ENCODE measurements at regions not wholly inside any gene's neighbourhood (a gene's known extent, or its start where the extent isn't known, plus 50 kb on each side); places are given as distances from the start of the nearest gene placed in this dataset.

DNA sequence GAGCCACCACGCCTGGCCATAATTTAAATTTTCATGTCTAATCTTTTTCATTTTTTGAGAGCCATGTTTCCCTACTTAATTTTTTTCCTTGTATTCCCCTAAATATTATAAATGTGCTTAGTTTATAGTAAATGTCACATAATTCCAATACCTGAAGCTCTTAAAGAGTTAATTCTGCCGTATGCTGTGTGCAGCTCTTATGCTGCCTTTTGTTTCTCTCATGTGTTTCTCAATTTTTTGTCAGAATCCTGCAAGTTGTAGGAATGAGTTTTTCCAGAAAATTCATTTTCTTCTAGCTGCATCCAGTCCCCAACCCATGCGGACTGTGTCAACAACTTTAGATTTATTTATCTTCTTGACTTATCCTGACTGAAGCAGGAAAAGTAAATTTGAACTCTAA, 90.9 kb upstream of the ROBO2 start:
- no peak for DNase-seq
- no peaks in the 10 kb centered on the region for H3K4me1 ChIP-seq (ENCODE audit: control insufficient read depth, insufficient read depth, low read length)
- intact Hi-C loops (cut with DNase I): no loop called here
- H3K9me3 ChIP-seq (ENCODE audit: control insufficient read depth, low read length): no peaks in the 10 kb centered on the region
- no peak overlapping the region for H3K27ac ChIP-seq (ENCODE audit: low read length)
- no peaks in the 10 kb centered on the region for H3K27me3 ChIP-seq (ENCODE audit: control insufficient read depth, insufficient read depth)
- 79% methylated on average over 3 of the region's 3 CpGs for WGBS
- H3K4me3 ChIP-seq (ENCODE audit: low read length): no peak overlapping the region
- ATAC-seq: no peak

DNA sequence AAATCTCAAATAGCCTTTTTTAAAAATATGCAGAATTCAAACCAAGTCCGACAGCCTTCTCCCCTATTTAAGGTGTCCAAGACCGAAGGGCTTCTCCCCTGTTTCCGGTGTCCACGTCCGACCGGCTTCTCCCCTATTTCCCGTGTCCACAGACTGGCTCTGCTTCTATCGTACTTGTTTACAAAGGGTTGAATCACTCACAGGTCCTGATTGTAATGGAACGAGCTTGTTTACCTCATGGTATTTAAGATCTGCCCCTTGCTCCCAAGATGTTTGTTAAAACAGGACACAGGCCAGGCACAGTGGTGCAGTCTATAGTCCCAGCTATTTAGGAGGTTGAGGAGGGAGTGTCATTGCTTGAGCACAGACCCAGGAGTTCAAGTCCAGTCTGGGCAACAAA, 90.4 kb upstream of the ROBO2 start:
- Histone ChIP-seq H3K4me1 (ENCODE audit: control insufficient read depth, insufficient read depth, low read length) (no peaks in the 10 kb centered on the region), H3K4me3 (ENCODE audit: low read length) (no peak overlapping the region), H3K27ac (ENCODE audit: low read length) (no peak overlapping the region), H3K9me3 (ENCODE audit: control insufficient read depth, low read length) (no peaks in the 10 kb centered on the region), H3K27me3 (ENCODE audit: control insufficient read depth, insufficient read depth) (no peaks in the 10 kb centered on the region)
- WGBS: 81% methylated on average over 9 of the region's 9 CpGs
- DNase-seq: no peak
- ATAC-seq: no peak
- intact Hi-C loops (cut with DNase I): no loop called here

DNA sequence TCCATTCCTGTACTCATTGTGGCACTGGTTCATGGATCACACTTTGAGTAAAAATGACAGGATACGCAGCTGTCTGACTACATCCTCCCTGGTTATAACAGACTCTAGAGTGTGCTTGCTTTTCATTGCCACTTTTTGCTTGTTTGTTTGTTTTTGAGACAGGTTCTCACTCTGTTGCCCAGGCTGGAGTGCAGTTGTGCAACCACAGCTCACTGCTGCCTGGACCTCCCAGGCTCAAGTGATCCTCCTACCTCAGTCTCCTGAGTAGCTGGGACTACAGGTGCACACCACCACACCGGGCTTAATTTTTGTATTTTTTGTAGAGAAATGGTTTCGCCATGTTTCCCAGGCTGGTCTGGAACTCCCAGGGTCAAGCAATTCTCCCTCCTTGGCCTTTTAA, 89.3 kb upstream of the ROBO2 start:
- Histone ChIP-seq H3K27ac (ENCODE audit: low read length) (no peak overlapping the region), H3K27me3 (ENCODE audit: control insufficient read depth, insufficient read depth) (no peaks in the 10 kb centered on the region), H3K9me3 (ENCODE audit: control insufficient read depth, low read length) (no peaks in the 10 kb centered on the region), H3K4me3 (ENCODE audit: low read length) (no peak overlapping the region), H3K4me1 (ENCODE audit: control insufficient read depth, insufficient read depth, low read length) (no peaks in the 10 kb centered on the region)
- intact Hi-C loops (cut with DNase I): no loop called here
- no peak for DNase-seq
- WGBS: 83% methylated on average over 3 of the region's 3 CpGs
- no peak for ATAC-seq

DNA sequence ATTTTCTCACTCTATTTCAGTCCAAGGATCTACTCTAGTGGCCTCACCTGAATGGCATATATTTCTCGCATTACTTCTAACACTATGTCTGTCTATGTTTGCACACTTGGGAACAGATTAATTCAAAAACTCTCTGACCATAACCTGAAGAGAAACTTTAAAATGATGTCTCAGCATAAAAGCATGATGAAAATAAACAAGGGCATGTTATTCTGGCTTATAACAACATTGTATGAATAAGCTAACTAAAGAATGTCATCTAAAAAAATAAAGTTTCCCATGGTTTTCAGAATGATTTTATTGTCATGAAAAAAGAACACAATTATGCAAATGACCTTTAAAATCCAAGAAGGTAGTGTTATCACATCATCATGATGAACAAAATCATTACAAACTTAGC, 85.5 kb upstream of the ROBO2 start:
- DNase-seq: no peak
- H3K4me1 ChIP-seq (ENCODE audit: control insufficient read depth, insufficient read depth, low read length): no peaks in the 10 kb centered on the region
- intact Hi-C loops (cut with DNase I): no loop called here
- no peak overlapping the region for H3K4me3 ChIP-seq (ENCODE audit: low read length)
- no peak overlapping the region for H3K27ac ChIP-seq (ENCODE audit: low read length)
- 92% methylated on average over 1 of the region's 1 CpG for WGBS
- H3K27me3 ChIP-seq (ENCODE audit: control insufficient read depth, insufficient read depth): no peaks in the 10 kb centered on the region
- ATAC-seq: no peak
- no peaks in the 10 kb centered on the region for H3K9me3 ChIP-seq (ENCODE audit: control insufficient read depth, low read length)

DNA sequence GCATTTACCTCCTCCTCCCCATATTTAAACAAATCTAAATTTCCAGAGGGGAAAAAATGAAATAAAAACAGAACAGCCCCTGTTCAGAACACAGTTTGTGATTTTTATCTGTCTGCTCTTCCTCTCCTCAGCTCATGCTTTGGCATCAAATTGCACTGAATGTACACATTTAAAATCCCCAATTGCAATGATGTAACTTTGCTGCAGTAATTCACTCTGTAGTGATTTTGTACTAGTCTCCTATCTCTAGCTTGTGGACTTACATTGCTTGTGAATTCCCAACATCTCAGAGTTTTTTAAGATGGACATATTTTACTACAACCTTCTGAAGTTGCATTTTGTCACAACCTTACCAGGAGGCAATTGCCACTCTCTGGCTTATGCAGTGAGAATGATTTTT, 81.6 kb upstream of the ROBO2 start:
- no peak for ATAC-seq
- no peak overlapping the region for H3K4me3 ChIP-seq (ENCODE audit: low read length)
- H3K27me3 ChIP-seq (ENCODE audit: control insufficient read depth, insufficient read depth): no peaks in the 10 kb centered on the region
- DNase-seq: no peak
- H3K9me3 ChIP-seq (ENCODE audit: control insufficient read depth, low read length): no peaks in the 10 kb centered on the region
- no peaks in the 10 kb centered on the region for H3K4me1 ChIP-seq (ENCODE audit: control insufficient read depth, insufficient read depth, low read length)
- intact Hi-C loops (cut with DNase I): no loop called here
- H3K27ac ChIP-seq (ENCODE audit: low read length): no peak overlapping the region

DNA sequence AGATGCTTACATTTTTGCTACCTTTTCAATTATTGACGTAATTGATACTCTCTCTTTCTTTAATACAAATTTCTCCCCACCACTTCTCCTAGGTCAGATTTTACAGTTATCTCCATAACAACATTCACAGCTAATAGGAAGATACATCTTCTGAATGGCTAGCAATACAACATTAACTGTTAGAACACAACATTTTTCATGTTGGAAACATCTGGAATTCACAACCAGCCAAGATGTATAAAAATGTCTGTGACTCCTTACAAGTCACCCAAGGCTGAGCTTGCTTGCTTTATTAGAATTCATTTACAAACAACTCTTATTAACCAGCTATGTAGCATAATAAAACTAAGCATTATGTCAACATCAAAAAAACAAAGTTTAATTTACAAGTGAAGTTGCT, 81.0 kb upstream of the ROBO2 start:
- Histone ChIP-seq H3K9me3 (ENCODE audit: control insufficient read depth, low read length) (no peaks in the 10 kb centered on the region), H3K4me3 (ENCODE audit: low read length) (no peak overlapping the region), H3K27ac (ENCODE audit: low read length) (no peak overlapping the region), H3K4me1 (ENCODE audit: control insufficient read depth, insufficient read depth, low read length) (no peaks in the 10 kb centered on the region), H3K27me3 (ENCODE audit: control insufficient read depth, insufficient read depth) (no peaks in the 10 kb centered on the region)
- ATAC-seq (no peak), DNase-seq (no peak)
- WGBS: 88% methylated on average over 1 of the region's 1 CpG
- intact Hi-C loops (cut with DNase I): no loop called here

DNA sequence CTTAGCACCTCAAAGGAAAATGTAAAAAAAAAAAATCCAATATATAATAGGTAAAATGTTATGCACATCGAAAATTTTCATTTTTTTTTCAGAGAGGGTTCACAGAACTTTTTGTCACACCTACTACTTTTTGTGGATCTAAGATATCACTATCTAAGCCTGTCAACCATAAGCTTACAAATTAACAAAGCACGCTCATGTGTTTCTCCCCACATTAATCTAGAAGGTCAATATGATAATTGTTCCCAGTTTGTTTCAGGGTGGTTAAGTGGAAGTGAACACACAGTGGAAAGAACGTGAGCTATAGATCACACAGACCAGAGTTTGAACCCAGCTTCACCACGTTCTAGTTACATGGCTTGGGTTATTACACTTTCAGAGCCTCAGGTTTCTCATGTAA, 78.6 kb upstream of the ROBO2 start:
- no peak overlapping the region for H3K4me3 ChIP-seq (ENCODE audit: low read length)
- no peak overlapping the region for H3K27ac ChIP-seq (ENCODE audit: low read length)
- H3K9me3 ChIP-seq (ENCODE audit: control insufficient read depth, low read length): no peaks in the 10 kb centered on the region
- DNase-seq: no peak
- intact Hi-C loops (cut with DNase I): no loop called here
- no peak for ATAC-seq
- no peaks in the 10 kb centered on the region for H3K27me3 ChIP-seq (ENCODE audit: control insufficient read depth, insufficient read depth)
- WGBS: 51% methylated on average over 4 of the region's 4 CpGs
- H3K4me1 ChIP-seq (ENCODE audit: control insufficient read depth, insufficient read depth, low read length): no peaks in the 10 kb centered on the region

DNA sequence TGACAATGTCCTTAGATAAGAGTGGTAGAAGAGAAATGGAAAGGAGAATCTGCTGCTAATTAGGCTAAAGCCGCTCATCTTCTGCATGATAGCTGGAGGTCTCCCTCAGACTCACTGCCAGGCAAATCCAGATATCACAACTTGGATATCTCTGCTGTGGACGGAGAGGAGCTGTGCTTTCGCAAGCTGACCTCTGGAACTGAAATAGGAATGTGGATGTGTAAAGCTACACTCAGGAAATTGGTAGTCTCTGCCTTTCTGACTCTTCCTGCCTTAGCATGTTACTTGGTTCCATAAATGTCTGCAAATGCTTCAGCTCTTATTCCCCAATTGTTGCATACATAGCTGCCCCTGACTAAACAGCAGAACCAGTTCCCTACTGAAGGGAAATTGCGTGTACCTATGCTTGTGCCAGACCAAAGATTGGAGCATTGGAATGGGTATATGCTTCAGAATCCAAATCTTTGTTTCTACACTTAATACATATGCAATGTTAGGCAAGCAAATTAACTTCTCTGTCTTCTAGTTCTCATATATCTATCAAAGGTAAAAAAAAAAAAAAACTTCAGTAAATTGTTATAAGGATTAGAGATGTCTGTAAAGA, 74.7 kb upstream of the ROBO2 start:
- intact Hi-C loops (cut with DNase I): no loop called here
- Histone ChIP-seq H3K27ac (ENCODE audit: low read length) (no peak overlapping the region), H3K9me3 (ENCODE audit: control insufficient read depth, low read length) (no peaks in the 10 kb centered on the region), H3K4me3 (ENCODE audit: low read length) (no peak overlapping the region), H3K27me3 (ENCODE audit: control insufficient read depth, insufficient read depth) (no peaks in the 10 kb centered on the region), H3K4me1 (ENCODE audit: control insufficient read depth, insufficient read depth, low read length) (no peaks in the 10 kb centered on the region)
- WGBS: 33% methylated on average over 4 of the region's 4 CpGs
- DNase-seq (no peak), ATAC-seq (no peak)

DNA sequence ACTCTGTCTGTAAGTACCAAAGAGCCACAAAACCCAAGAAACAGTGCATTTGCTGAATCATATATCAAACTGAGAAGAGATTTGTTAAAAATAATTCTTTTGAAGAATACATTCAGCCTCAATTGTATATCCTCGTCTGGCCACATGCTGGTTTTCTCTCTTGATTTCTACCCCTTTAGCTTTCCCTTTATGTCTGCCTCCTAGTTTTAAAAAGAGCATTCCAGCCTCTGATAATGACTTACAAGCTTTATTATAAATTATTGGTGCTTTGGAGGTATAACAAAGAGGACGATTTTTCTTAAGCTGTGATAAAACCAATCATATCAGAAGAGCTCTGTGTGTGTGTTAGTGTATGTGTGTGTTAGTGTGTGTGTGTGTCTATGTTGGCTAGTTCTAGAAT, 70.4 kb upstream of the ROBO2 start:
- DNase-seq (no peak), ATAC-seq (no peak)
- 41% methylated on average over 2 of the region's 2 CpGs for WGBS
- Histone ChIP-seq H3K9me3 (ENCODE audit: control insufficient read depth, low read length) (no peaks in the 10 kb centered on the region), H3K27me3 (ENCODE audit: control insufficient read depth, insufficient read depth) (no peaks in the 10 kb centered on the region), H3K27ac (ENCODE audit: low read length) (no peak overlapping the region), H3K4me1 (ENCODE audit: control insufficient read depth, insufficient read depth, low read length) (no peaks in the 10 kb centered on the region), H3K4me3 (ENCODE audit: low read length) (no peak overlapping the region)
- intact Hi-C loops (cut with DNase I): no loop called here

DNA sequence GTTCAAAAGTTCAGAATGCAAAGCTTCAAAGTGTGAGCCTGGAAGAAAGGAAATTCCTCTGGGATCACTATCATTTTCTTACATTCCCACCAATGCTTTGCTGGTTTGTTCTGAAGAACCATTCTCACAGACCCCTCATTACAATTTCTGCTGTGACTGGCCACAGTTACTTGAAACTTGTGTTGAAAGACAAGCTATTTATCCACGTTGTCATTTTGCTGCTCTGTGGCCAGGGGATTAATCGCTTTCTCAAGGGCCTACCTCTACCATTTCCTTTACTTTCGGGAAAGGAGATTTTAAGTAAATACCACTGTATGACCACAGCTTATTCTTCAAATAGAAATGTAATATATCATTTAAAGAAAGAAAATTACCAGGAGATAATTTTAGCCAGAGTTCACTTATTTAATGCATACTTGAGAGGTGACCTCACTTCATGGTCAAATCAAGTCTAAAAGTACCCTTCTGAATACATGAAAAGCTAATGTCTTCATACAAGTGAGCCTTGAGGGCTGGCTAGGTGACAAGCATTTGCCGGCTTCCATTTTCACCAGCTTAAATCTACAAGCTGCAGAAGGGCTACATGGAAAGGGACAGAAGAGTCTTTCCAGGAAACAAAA, 69.8 kb upstream of the ROBO2 start:
- no peaks in the 10 kb centered on the region for H3K27me3 ChIP-seq (ENCODE audit: control insufficient read depth, insufficient read depth)
- H3K27ac ChIP-seq (ENCODE audit: low read length): no peak overlapping the region
- intact Hi-C loops (cut with DNase I): no loop called here
- no peak for ATAC-seq
- WGBS: 50% methylated on average over 4 of the region's 4 CpGs
- no peaks in the 10 kb centered on the region for H3K4me1 ChIP-seq (ENCODE audit: control insufficient read depth, insufficient read depth, low read length)
- H3K9me3 ChIP-seq (ENCODE audit: control insufficient read depth, low read length): no peaks in the 10 kb centered on the region
- H3K4me3 ChIP-seq (ENCODE audit: low read length): no peak overlapping the region
- DNase-seq: no peak

DNA sequence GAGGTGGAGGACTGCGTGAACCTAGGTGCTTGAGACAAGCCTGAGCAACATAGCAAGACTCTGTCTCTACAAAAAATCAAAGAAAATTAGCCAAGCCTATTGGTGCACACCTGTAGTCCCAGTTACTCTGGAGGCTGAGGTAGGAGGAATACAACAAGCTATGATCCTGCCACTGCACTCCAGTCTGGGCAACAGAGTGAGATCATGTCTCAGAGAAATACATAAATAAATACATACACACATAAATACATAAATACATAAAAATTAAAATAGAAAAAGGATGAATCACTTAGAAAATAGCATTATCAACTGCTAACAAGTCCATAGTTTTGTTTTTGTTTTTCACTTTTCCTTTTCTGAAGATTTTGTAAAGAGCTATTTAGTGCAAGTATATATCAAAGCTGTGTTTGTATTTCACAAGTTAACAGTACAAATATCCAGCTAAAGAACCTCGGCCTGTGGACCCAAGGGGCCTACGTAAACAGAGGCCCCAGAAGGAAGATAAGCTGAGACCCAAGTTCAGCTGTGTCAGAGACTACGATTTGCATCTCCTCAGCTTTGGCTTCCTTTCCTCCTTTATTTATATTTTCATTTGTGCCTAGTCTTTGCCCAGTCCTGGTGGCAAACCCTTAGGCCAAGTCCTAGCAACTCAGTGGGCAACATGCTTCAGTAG, 67.1 kb upstream of the ROBO2 start:
- intact Hi-C loops (cut with DNase I): no loop called here
- ATAC-seq (no peak), DNase-seq (no peak)
- no peaks in the 10 kb centered on the region for H3K27me3 ChIP-seq (ENCODE audit: control insufficient read depth, insufficient read depth)
- H3K9me3 ChIP-seq (ENCODE audit: control insufficient read depth, low read length): no peaks in the 10 kb centered on the region
- H3K4me1 ChIP-seq (ENCODE audit: control insufficient read depth, insufficient read depth, low read length): no peaks in the 10 kb centered on the region
- no peak overlapping the region for H3K4me3 ChIP-seq (ENCODE audit: low read length)
- H3K27ac ChIP-seq (ENCODE audit: low read length): no peak overlapping the region
- WGBS: 56% methylated on average over 4 of the region's 4 CpGs

DNA sequence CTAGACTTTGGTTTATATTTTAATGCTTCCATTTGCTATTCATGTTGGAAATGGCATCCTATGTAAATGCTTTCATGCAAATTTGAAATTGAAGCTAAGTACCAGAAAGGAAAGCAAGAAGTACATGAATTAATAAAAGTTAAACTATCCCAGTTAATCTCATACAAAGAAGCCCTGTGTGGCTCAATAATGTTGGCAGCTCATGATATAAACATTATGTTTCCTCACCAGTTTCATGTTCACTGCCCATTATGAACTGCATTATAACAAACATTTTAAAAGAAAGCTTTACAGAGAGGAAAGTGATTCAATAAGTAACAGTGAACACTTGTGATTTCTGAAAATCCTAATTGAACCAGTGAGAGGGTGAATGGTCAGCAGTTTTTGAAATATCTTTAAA, 62.9 kb upstream of the ROBO2 start:
- no peaks in the 10 kb centered on the region for H3K27me3 ChIP-seq (ENCODE audit: control insufficient read depth, insufficient read depth)
- H3K27ac ChIP-seq (ENCODE audit: low read length): no peak overlapping the region
- intact Hi-C loops (cut with DNase I): no loop called here
- H3K9me3 ChIP-seq (ENCODE audit: control insufficient read depth, low read length): no peaks in the 10 kb centered on the region
- H3K4me1 ChIP-seq (ENCODE audit: control insufficient read depth, insufficient read depth, low read length): no peaks in the 10 kb centered on the region
- DNase-seq (no peak), ATAC-seq (no peak)
- no peak overlapping the region for H3K4me3 ChIP-seq (ENCODE audit: low read length)
